GM12878 (cell line): ENCODE measurements at regions not wholly inside any gene's neighbourhood (a gene's known extent, or its start where the extent isn't known, plus 50 kb on each side); places are given as distances from the start of the nearest gene placed in this dataset.

ENCODE experiments used
- ATAC-seq: fragments of 200-7000 bp; cut with Tn5 transposase; 3 replicates; pipeline ENCODE4 v1.9.1; 2020; ENCODE audit warnings: mild to moderate bottlenecking, moderate library complexity
- BruUV-seq: library from RNA; stranded (reverse); fragments of 400-500 nt; replicated peaks from 2 replicates; lab custom pipeline; 2021; lab: Mats Ljungman, UMichigan
- CTCF ChIA-PET: fragments of 300-600 bp; sonication (Branson Sonifier 250); formaldehyde crosslinking; extraction: SDS; loops from one replicate; lab custom pipeline; 2021; ENCODE audit warnings: inconsistent platforms; lab: Yijun Ruan, JAX
- POLR2A ChIA-PET: fragments of 350-600 bp; formaldehyde crosslinking; extraction: SDS; loops from one replicate; lab custom pipeline; 2021; ENCODE audit warnings: inconsistent platforms; lab: Charles Lee
- RAD21 ChIA-PET: fragments of 300-600 bp; sonication (Branson Sonifier 250); formaldehyde crosslinking; loops from one replicate; lab custom pipeline; 2023; ENCODE audit warnings: antibody characterized with exemption; ENCODE audit not compliant: unreplicated experiment; lab: Charles Lee
- SMC1A ChIA-PET: fragments of 300-600 bp; sonication (Branson Sonifier 250); formaldehyde crosslinking; loops from one replicate; lab custom pipeline; 2023; ENCODE audit not compliant: unreplicated experiment, uncharacterized antibody; lab: Charles Lee
- DNase-seq: peaks from one replicate; pipeline ENCODE4 v3.0.0-alpha.2; 2011; ENCODE audit warnings: low read depth, low spot score
- FAIRE-seq: peaks from 3 replicates; lab custom pipeline; 2011; peaks lifted over from hg19 to GRCh38; lab: Jason Lieb, UNC
- H2AFZ ChIP-seq: 2 replicates; pipeline ENCODE4 v1.6.0; 2011; ENCODE audit warnings: low read depth, low read length, control low read depth; ENCODE audit not compliant: control insufficient read depth
- H3K27ac ChIP-seq: 2 replicates; pipeline ENCODE4 v1.5.1; 2011; ENCODE audit warnings: control low read depth; ENCODE audit not compliant: control insufficient read depth, insufficient read depth
- H3K27me3 ChIP-seq, 2 experiments: replicated peaks in 1 of 2; 2 replicates each; pipeline versions ENCODE4 v1.6.0 to v1.6.1; 2011; ENCODE audit warnings: low read length in 1 of 2; ENCODE audit not compliant: control insufficient read depth in 2 of 2, insufficient read depth in 2 of 2
- H3K36me3 ChIP-seq, 2 experiments: 2 replicates each; pipeline ENCODE4 v1.5.1; 2011; ENCODE audit warnings: low read length in 1 of 2; ENCODE audit not compliant: control insufficient read depth in 2 of 2, insufficient read depth in 2 of 2
- H3K4me1 ChIP-seq: 2 replicates; pipeline ENCODE4 v1.6.1; 2011; ENCODE audit warnings: mild to moderate bottlenecking, low read length, moderate library complexity, mixed read lengths; ENCODE audit not compliant: control insufficient read depth, insufficient read depth
- H3K4me2 ChIP-seq: 2 replicates; pipeline ENCODE4 v1.6.0; 2011; ENCODE audit warnings: control low read depth; ENCODE audit not compliant: control insufficient read depth, insufficient read depth
- H3K4me3 ChIP-seq: fragments of 200-600 bp; sonication (generic); 2 replicates; pipeline ENCODE4 v1.5.1; 2016
- H3K79me2 ChIP-seq: 2 replicates; pipeline ENCODE4 v1.6.0; 2011; ENCODE audit warnings: low read length; ENCODE audit not compliant: control insufficient read depth, insufficient read depth
- H3K9ac ChIP-seq: 2 replicates; pipeline ENCODE4 v1.8.0; 2011; ENCODE audit warnings: low read length, control low read depth, mixed read lengths; ENCODE audit not compliant: control insufficient read depth, insufficient read depth
- H3K9me3 ChIP-seq: replicated peaks from 3 replicates; pipeline ENCODE4 v1.5.1; 2011; ENCODE audit warnings: mild to moderate bottlenecking, low read length; ENCODE audit not compliant: control insufficient read depth, insufficient read depth
- H4K20me1 ChIP-seq: 2 replicates; pipeline ENCODE4 v1.6.0; 2011; ENCODE audit not compliant: control insufficient read depth, insufficient read depth
- MTA2 ChIP-seq: fragments of 450-650 bp; IDR thresholded peaks from 2 replicates; pipeline ENCODE4 v1.6.1; 2016; ENCODE audit warnings: low read depth, mild to moderate bottlenecking, moderate library complexity
- PBX3 ChIP-seq: IDR thresholded peaks from 2 replicates; pipeline ENCODE4 v1.6.1; 2011; ENCODE audit warnings: mild to moderate bottlenecking, low read depth, low read length, moderate library complexity; ENCODE audit not compliant: insufficient replicate concordance
- PRDM15 ChIP-seq: fragments of 450-650 bp; formaldehyde crosslinking; IDR thresholded peaks from 2 replicates; pipeline ENCODE4 v1.4.0; 2020; ENCODE audit warnings: mild to moderate bottlenecking, moderate library complexity
- RAD21 ChIP-seq: IDR thresholded peaks from 2 replicates; pipeline ENCODE4 v1.6.1; 2011; ENCODE audit warnings: mild to moderate bottlenecking, low read depth, low read length, moderate library complexity; ENCODE audit not compliant: insufficient read depth
- STAT1 ChIP-seq: fragments of 450-650 bp; conservative IDR thresholded peaks from 2 replicates; pipeline ENCODE4 v1.6.1; 2014; ENCODE audit warnings: antibody characterized with exemption, mild to moderate bottlenecking
- TARDBP ChIP-seq: IDR thresholded peaks from 2 replicates; pipeline ENCODE4 v1.6.1; 2016; ENCODE audit warnings: borderline replicate concordance
- ZBTB11 ChIP-seq: fragments of 450-650 bp; formaldehyde crosslinking; IDR thresholded peaks from 2 replicates; pipeline ENCODE4 v1.5.0; 2022; ENCODE audit warnings: mild to moderate bottlenecking, missing genetic modification characterization
- ZNF384 ChIP-seq: IDR thresholded peaks from 2 replicates; pipeline ENCODE4 v1.6.1; 2012; ENCODE audit warnings: low read depth, mild to moderate bottlenecking, low read length, improper control_type of control experiment, borderline replicate concordance
- in situ Hi-C: fragments of 300-500 bp; cut with MboI; formaldehyde crosslinking; loops from 9 replicates; pipeline ENCODE4 v1.14.3; 2018; ENCODE audit warnings: mixed read lengths
- intact Hi-C: fragments of 100-400 bp; cut with micrococcal nuclease; formaldehyde crosslinking; loops from one replicate; pipeline ENCODE4 v1.14.2; 2022; ENCODE audit not compliant: unreplicated experiment
- TF ChIP-seq, protein P1 (sequence below): fragments of 450-650 bp; IDR thresholded peaks from 2 replicates; pipeline ENCODE4 v1.6.1; 2017; ENCODE audit warnings: mild to moderate bottlenecking, moderate library complexity

- Histone ChIP-seq H3K36me3 (no peaks in the 10 kb centered on the region), H3K9ac (no peak overlapping the region), H3K27me3 (no peaks in the 10 kb centered on the region), H3K9me3 (no peaks in the 10 kb centered on the region), H3K4me2 (no peak overlapping the region), H3K4me3 (no peak overlapping the region), H3K79me2 (no peaks in the 10 kb centered on the region), H2AFZ (no peak overlapping the region), H3K4me1 (no peaks in the 10 kb centered on the region), H4K20me1 (no peaks in the 10 kb centered on the region), H3K27ac (no peak overlapping the region)
- CTCF ChIA-PET: no interaction called here
- in situ Hi-C loops (no loop called here), intact Hi-C loops (no loop called here)
- DNase-seq (no peak), ATAC-seq (no peak), FAIRE-seq (no peak)
- RAD21 ChIA-PET: no interaction called here
- no TSS peak for BruUV-seq
- POLR2A ChIA-PET: no interaction called here
- SMC1A ChIA-PET: no interaction called here
- TF ChIP-seq PRDM15 (no peak), STAT1 (no peak), RAD21 (no peak), TARDBP (no peak), PBX3 (no peak), ZBTB11 (CRISPR knock-in tag) (no peak), MTA2 (no peak), ZNF384 (no peak)
- TF ChIP-seq, protein P1, sequence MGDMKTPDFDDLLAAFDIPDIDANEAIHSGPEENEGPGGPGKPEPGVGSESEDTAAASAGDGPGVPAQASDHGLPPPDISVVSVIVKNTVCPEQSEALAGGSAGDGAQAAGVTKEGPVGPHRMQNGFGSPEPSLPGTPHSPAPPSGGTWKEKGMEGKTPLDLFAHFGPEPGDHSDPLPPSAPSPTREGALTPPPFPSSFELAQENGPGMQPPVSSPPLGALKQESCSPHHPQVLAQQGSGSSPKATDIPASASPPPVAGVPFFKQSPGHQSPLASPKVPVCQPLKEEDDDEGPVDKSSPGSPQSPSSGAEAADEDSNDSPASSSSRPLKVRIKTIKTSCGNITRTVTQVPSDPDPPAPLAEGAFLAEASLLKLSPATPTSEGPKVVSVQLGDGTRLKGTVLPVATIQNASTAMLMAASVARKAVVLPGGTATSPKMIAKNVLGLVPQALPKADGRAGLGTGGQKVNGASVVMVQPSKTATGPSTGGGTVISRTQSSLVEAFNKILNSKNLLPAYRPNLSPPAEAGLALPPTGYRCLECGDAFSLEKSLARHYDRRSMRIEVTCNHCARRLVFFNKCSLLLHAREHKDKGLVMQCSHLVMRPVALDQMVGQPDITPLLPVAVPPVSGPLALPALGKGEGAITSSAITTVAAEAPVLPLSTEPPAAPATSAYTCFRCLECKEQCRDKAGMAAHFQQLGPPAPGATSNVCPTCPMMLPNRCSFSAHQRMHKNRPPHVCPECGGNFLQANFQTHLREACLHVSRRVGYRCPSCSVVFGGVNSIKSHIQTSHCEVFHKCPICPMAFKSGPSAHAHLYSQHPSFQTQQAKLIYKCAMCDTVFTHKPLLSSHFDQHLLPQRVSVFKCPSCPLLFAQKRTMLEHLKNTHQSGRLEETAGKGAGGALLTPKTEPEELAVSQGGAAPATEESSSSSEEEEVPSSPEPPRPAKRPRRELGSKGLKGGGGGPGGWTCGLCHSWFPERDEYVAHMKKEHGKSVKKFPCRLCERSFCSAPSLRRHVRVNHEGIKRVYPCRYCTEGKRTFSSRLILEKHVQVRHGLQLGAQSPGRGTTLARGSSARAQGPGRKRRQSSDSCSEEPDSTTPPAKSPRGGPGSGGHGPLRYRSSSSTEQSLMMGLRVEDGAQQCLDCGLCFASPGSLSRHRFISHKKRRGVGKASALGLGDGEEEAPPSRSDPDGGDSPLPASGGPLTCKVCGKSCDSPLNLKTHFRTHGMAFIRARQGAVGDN: no peak
Observed at GRCh38 chr12:118747771-118748170, 233.6 kb upstream of the SRRM4 start.
